Glutamatergic neuron (in vitro differentiated cells): ENCODE measurements at regions not wholly inside any gene's neighbourhood (a gene's known extent, or its start where the extent isn't known, plus 50 kb on each side); places are given as distances from the start of the nearest gene placed in this dataset.

Experiments
- DNase-seq: peaks from one replicate; pipeline ENCODE4 v3.0.0; 2022
- H3K27ac Mint-ChIP-seq: one replicate; pipeline ENCODE4 v1.8.0; 2020; ENCODE audit warnings: mild to moderate bottlenecking, mixed read lengths, inconsistent platforms; ENCODE audit not compliant: unreplicated experiment
- H3K27me3 Mint-ChIP-seq: one replicate; pipeline ENCODE4 v1.8.0; 2020; ENCODE audit warnings: mild to moderate bottlenecking, moderate library complexity, mixed read lengths, inconsistent platforms; ENCODE audit not compliant: unreplicated experiment
- H3K36me3 Mint-ChIP-seq: one replicate; pipeline ENCODE4 v1.8.0; 2020; ENCODE audit warnings: mild to moderate bottlenecking, mixed read lengths, inconsistent platforms; ENCODE audit not compliant: unreplicated experiment
- H3K4me1 Mint-ChIP-seq: one replicate; pipeline ENCODE4 v1.8.0; 2020; ENCODE audit warnings: mild to moderate bottlenecking, low read depth, mixed read lengths, inconsistent platforms; ENCODE audit not compliant: unreplicated experiment
- H3K4me3 Mint-ChIP-seq: one replicate; pipeline ENCODE4 v1.8.0; 2020; ENCODE audit warnings: mild to moderate bottlenecking, mixed read lengths, inconsistent platforms; ENCODE audit not compliant: unreplicated experiment
- H3K9me3 Mint-ChIP-seq: one replicate; pipeline ENCODE4 v1.8.0; 2020; ENCODE audit warnings: mild to moderate bottlenecking, moderate library complexity, mixed read lengths, inconsistent platforms; ENCODE audit not compliant: unreplicated experiment
- TF ChIP-seq, protein P1 (sequence below): fragments of 200-600 bp; sonication (generic); IDR thresholded peaks from one replicate; pipeline ENCODE4 v1.5.0; 2021; ENCODE audit not compliant: partially characterized antibody, unreplicated experiment

- H3K4me1 Mint-ChIP-seq: no peaks in the 10 kb centered on the region
- DNase-seq: no peak
- no peaks in the 10 kb centered on the region for H3K36me3 Mint-ChIP-seq
- no peaks in the 10 kb centered on the region for H3K9me3 Mint-ChIP-seq
- peaks cover 2% of the 10 kb centered on the region for H3K27me3 Mint-ChIP-seq
- no peak overlapping the region for H3K4me3 Mint-ChIP-seq
- TF ChIP-seq, protein P1, sequence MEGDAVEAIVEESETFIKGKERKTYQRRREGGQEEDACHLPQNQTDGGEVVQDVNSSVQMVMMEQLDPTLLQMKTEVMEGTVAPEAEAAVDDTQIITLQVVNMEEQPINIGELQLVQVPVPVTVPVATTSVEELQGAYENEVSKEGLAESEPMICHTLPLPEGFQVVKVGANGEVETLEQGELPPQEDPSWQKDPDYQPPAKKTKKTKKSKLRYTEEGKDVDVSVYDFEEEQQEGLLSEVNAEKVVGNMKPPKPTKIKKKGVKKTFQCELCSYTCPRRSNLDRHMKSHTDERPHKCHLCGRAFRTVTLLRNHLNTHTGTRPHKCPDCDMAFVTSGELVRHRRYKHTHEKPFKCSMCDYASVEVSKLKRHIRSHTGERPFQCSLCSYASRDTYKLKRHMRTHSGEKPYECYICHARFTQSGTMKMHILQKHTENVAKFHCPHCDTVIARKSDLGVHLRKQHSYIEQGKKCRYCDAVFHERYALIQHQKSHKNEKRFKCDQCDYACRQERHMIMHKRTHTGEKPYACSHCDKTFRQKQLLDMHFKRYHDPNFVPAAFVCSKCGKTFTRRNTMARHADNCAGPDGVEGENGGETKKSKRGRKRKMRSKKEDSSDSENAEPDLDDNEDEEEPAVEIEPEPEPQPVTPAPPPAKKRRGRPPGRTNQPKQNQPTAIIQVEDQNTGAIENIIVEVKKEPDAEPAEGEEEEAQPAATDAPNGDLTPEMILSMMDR: no peak
- no peak overlapping the region for H3K27ac Mint-ChIP-seq
Measured at GRCh38 chr4:152244659-152245058, 291.2 kb downstream of the FBXW7 start.

GRCh38 chr4:152243896-152244595 lies 291.8 kb downstream of the FBXW7 start:
- TF ChIP-seq, protein P1: no peak
- Mint-ChIP-seq H3K27me3 (peaks cover 2% of the 10 kb centered on the region), H3K27ac (no peak overlapping the region), H3K36me3 (no peaks in the 10 kb centered on the region), H3K9me3 (no peaks in the 10 kb centered on the region), H3K4me1 (no peaks in the 10 kb centered on the region), H3K4me3 (no peak overlapping the region)
- no peak for DNase-seq

- Mint-ChIP-seq H3K27me3 (peaks cover 2% of the 10 kb centered on the region), H3K4me1 (no peaks in the 10 kb centered on the region), H3K9me3 (no peaks in the 10 kb centered on the region), H3K4me3 (no peak overlapping the region), H3K36me3 (no peaks in the 10 kb centered on the region), H3K27ac (no peak overlapping the region)
- TF ChIP-seq, protein P1: no peak
- no peak for DNase-seq
Measured at GRCh38 chr4:152243206-152243605, 292.7 kb downstream of the FBXW7 start.

DNA sequence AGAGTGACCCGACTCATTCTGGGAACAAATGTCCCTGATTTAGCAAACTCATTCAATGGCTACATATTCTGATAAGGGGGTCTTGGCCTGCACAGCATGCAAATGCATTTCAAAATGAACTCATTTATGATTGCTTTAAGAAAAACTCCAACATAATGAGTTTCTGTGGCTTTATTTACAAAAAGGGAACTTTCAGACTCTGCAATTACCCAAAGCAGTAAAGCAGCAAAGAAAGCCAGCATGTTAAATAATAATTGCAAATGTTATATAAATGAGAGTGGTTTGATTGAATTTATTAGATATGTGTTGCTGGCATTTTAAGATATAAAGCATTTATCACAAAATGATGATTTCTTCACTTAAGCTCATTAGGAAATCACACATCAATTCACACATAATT lies 295.7 kb downstream of the FBXW7 start:
- Mint-ChIP-seq H3K27ac (no peak overlapping the region), H3K27me3 (peaks cover 4% of the 10 kb centered on the region), H3K36me3 (no peaks in the 10 kb centered on the region), H3K4me1 (no peaks in the 10 kb centered on the region), H3K9me3 (no peaks in the 10 kb centered on the region), H3K4me3 (no peak overlapping the region)
- TF ChIP-seq, protein P1: no peak
- no peak for DNase-seq

DNA sequence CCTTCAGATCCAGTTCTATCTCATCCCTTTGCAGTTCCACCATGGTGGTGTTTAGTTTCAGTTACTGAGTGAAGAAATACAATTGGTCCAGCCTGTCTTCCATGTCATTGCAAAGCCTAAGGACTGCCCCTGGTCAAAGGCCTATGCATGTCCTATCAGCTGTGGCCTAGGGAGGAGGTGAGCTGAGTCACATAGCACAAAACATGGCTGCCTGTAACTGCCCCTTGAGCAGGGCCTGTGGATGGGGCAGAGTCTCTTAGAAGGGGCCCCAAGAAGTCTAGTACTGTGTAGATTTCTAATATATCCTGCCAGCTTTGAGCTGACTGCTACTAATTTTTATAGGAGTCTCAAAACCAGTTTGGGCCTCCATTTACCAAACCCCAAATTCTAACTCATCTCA lies 296.7 kb downstream of the FBXW7 start:
- Mint-ChIP-seq H3K4me3 (no peak overlapping the region), H3K9me3 (no peaks in the 10 kb centered on the region), H3K36me3 (no peaks in the 10 kb centered on the region), H3K27ac (no peak overlapping the region), H3K4me1 (no peaks in the 10 kb centered on the region), H3K27me3 (peaks cover 4% of the 10 kb centered on the region)
- TF ChIP-seq, protein P1: no peak
- DNase-seq: no peak
